GM21786 (cell line): ENCODE measurements at regions not wholly inside any gene's neighbourhood (a gene's known extent, or its start where the extent isn't known, plus 50 kb on each side); places are given as distances from the start of the nearest gene placed in this dataset.

ENCODE experiments used
- ATAC-seq: cut with Tn5 transposase; IDR thresholded peaks from one replicate; pipeline ENCODE4 v1.9.1; 2021; ENCODE audit not compliant: unreplicated experiment

- ATAC-seq, result no peak
Observed at GRCh38 chr9:32322622-32323021, 61.8 kb upstream of the ACO1 start.

- ATAC-seq, result no peak
Observed at GRCh38 chr9:32326146-32326545, 58.3 kb upstream of the ACO1 start.

GRCh38 chr9:32331240-32331639 lies 53.2 kb upstream of the ACO1 start:
- no peak for ATAC-seq

GRCh38 chr9:32334112-32334511 lies 50.3 kb upstream of the ACO1 start:
- ATAC-seq, result no peak
